IgD-negative memory B cell (primary cell): ENCODE measurements at regions not wholly inside any gene's neighbourhood (a gene's known extent, or its start where the extent isn't known, plus 50 kb on each side); places are given as distances from the start of the nearest gene placed in this dataset.
A peak's percentile ranks its signal among the peaks of the same experiment; 100 is the strongest.

Experiments
- H3K27ac Mint-ChIP-seq, 3 donors: one replicate each; pipeline ENCODE4 v1.8.0; 2020 to 2022; ENCODE audit warnings: mild to moderate bottlenecking in 3 of 3, mixed read lengths in 3 of 3, moderate library complexity in 1 of 3
- H3K27me3 Mint-ChIP-seq: one replicate; pipeline ENCODE4 v1.8.0; 2021; ENCODE audit warnings: mixed read lengths
- H3K36me3 Mint-ChIP-seq: one replicate; pipeline ENCODE4 v1.8.0; 2020; ENCODE audit warnings: mild to moderate bottlenecking, mixed read lengths
- H3K4me1 Mint-ChIP-seq, 3 donors: one replicate each; pipeline ENCODE4 v1.8.0; 2020 to 2022; ENCODE audit warnings: mixed read lengths in 3 of 3, mild to moderate bottlenecking in 1 of 3
- H3K4me3 Mint-ChIP-seq, 4 donors: one replicate each; pipeline ENCODE4 v1.8.0; 2020 to 2022; ENCODE audit warnings: mild to moderate bottlenecking in 4 of 4, mixed read lengths in 4 of 4, moderate library complexity in 3 of 4
- H3K9me3 Mint-ChIP-seq, 3 donors: one replicate each; pipeline ENCODE4 v1.8.0; 2020 to 2021; ENCODE audit warnings: mixed read lengths in 3 of 3, mild to moderate bottlenecking in 1 of 3

DNA sequence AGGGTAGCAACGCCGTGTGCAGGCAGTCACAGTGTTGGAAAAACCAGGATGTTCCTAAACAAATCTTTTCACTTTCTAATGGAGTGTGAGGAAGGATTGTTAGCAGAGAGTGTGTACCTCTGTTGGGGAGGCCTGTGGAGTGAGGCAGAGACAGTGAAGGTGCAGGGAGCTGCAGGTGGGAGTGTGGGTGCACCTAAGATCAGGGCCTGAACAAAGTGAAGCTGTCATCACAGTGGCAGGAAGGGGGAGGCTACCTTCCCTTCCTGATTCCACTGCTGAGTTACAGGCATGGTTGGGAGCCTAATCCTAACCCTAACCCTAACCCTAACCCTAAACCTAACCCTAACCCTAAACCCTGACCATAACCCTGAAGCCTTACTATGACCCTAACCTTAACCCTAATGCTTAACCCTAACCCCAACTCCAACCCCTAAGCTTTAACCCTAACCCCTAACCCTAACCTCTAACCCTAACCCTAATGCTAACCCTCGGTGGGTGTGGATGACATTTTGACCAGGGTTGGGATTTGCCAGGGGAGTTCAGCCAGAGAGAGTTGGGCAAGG is 158.8 kb upstream of the KLF6 start:
- H3K27me3 Mint-ChIP-seq = no peaks in the 10 kb centered on the region
- peaks cover 3% of the 10 kb centered on the region for H3K36me3 Mint-ChIP-seq
- peak overlapping the region in 1 of 3 donors; percentile 13 for H3K27ac Mint-ChIP-seq
- no peak overlapping the region for H3K4me3 Mint-ChIP-seq
- peaks cover 0 to 3% (median 1%) of the 10 kb centered on the region in 3 donors for H3K4me1 Mint-ChIP-seq
- no peaks in the 10 kb centered on the region for H3K9me3 Mint-ChIP-seq

DNA sequence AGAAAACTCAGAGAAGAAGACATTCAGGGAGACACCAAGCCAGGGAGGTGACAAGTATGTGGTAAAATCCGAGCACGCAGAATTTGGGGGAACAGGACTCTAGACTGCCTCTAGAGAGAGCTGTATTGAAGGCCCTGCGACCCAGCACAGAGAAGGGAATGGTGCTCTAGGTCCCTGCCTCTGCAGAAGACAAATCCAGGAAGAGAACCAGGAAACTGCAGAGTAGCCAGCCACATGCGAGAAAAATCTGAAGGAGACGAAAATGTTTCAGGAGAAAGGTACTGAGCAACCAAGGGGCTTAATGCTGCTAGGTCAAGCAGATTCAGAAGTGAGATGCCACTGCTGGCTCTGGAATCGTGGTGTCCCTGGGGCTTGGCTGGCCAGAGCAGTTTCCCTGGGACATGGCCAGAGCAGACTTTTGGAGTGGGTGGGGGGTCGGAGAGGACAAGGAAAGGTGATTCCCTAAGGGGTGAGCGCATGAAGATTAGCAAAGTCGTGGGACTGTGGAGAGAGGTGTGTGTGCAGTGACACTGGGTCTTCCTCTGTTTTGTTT is 158.0 kb upstream of the KLF6 start:
- Mint-ChIP-seq H3K27me3 (no peaks in the 10 kb centered on the region), H3K9me3 (no peaks in the 10 kb centered on the region), H3K27ac (peak overlapping the region in 1 of 3 donors; percentile 13), H3K36me3 (peaks cover 3% of the 10 kb centered on the region), H3K4me1 (peaks cover 0 to 3% (median 0%) of the 10 kb centered on the region in 3 donors), H3K4me3 (no peak overlapping the region)

DNA sequence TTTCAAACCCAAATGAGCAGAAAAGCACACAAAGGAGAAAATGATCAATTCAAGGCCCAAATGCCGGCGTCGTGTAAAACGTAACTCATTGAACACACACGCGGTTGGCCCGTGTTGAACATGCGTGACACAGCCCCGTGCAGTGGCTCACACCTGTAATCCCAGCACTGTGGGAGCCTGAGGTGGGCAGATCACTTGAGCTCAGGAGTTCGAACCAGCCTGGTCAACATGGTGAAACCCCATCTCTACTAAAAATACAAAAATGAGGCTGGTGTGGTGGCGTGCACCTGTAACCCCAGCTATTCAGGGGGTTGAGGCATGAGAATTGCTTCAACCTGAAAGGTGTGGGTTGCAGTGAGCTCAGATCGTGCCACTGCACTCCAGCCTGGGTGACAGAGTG is 156.7 kb upstream of the KLF6 start:
- Mint-ChIP-seq H3K9me3 (no peaks in the 10 kb centered on the region), H3K36me3 (peaks cover 3% of the 10 kb centered on the region), H3K4me1 (peaks cover 0 to 3% (median 0%) of the 10 kb centered on the region in 3 donors), H3K27me3 (peaks cover 2% of the 10 kb centered on the region), H3K4me3 (no peak overlapping the region), H3K27ac (peak overlapping the region in 1 of 3 donors; percentile 80)

DNA sequence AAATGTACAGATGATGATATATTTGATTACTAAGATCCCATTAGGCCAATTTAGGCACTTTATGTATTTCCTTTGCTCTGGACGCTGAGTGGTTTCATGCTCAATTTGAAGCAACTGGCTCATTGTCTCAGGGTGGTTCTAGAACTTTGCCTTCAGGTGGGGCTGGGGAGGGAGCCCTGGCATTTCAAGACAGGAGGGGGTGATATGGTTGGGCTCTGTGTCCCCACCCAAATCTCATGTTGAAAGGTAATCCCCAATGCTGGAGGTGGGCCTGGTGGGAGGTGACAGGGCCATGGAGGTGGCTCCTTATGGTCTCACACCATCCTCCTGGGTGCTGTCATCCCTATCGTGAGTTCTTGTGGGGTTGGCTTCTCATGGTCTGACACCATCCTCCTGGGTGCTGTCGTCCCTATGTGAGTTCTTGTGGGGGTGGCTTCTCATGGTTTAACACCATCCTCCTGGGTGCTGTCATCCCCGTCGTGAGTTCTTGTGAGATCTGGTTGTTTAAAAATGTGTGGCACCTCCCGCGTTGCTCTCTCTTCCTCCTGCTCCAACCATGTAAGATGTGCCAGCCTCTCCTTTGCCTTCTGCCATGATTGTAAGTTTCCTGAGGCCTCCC is 151.5 kb upstream of the KLF6 start:
- H3K4me3 Mint-ChIP-seq = peak overlapping the region in 3 of 4 donors; percentile 24 to 71 (median 28)
- peaks cover 3% of the 10 kb centered on the region for H3K36me3 Mint-ChIP-seq
- H3K9me3 Mint-ChIP-seq = no peaks in the 10 kb centered on the region
- H3K27ac Mint-ChIP-seq = peak overlapping the region in 1 of 3 donors; percentile 96
- peaks cover 2% of the 10 kb centered on the region for H3K27me3 Mint-ChIP-seq
- H3K4me1 Mint-ChIP-seq = peaks cover 12 to 19% (median 17%) of the 10 kb centered on the region in 3 donors

DNA sequence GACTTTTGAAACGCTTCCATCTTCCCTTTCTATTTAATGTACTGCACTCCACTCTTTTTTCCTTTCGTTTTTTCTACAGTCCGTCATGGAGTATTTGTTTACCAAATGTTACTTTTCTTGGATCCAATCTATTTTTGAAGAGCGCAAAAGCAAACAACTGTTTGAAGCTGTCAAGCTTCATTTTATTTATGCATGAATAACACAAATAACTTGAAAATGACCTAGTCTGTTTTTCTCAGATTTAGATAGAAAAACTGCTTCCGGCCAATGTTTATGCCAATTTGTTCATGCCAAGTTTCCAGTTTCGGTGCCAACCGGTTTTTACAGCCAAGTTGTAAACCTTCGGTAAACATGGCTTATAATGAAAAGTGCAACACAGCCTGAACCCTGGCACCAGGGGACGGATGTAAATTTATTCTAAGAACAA is 150.9 kb upstream of the KLF6 start:
- Mint-ChIP-seq H3K36me3 (peaks cover 3% of the 10 kb centered on the region), H3K4me1 (peaks cover 12 to 19% (median 15%) of the 10 kb centered on the region in 3 donors), H3K27ac (peak overlapping the region in 2 of 3 donors; percentile 89 to 96), H3K27me3 (peaks cover 2% of the 10 kb centered on the region), H3K9me3 (no peaks in the 10 kb centered on the region), H3K4me3 (peak overlapping the region in 3 of 4 donors; percentile 43 to 86 (median 77))

DNA sequence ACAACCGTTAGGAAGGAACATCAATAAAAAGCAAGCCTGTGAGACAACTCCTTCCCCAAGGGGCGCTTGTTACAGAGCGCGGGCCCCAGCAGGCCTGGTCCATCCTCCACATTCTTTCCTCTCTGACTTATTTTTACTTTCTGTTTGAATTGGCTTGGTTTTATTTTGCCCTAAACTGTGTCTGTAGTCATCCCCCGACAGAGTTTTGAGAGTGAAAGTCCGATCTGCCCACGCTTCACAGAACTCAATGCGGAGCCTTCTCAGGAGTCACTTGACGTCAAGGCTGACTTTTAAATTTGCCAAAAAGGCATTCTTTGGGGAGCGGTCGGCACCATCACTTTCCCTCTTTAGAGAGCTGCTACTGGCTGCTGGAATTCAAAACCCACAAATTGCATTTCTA is 150.1 kb upstream of the KLF6 start:
- H3K36me3 Mint-ChIP-seq = no peaks in the 10 kb centered on the region
- peaks cover 2% of the 10 kb centered on the region for H3K27me3 Mint-ChIP-seq
- H3K9me3 Mint-ChIP-seq = no peaks in the 10 kb centered on the region
- H3K27ac Mint-ChIP-seq = peak overlapping the region; percentile 6 to 96 (median 89)
- H3K4me3 Mint-ChIP-seq = peak overlapping the region; percentile 43 to 86 (median 79)
- H3K4me1 Mint-ChIP-seq = peaks cover 12 to 19% (median 15%) of the 10 kb centered on the region in 3 donors

DNA sequence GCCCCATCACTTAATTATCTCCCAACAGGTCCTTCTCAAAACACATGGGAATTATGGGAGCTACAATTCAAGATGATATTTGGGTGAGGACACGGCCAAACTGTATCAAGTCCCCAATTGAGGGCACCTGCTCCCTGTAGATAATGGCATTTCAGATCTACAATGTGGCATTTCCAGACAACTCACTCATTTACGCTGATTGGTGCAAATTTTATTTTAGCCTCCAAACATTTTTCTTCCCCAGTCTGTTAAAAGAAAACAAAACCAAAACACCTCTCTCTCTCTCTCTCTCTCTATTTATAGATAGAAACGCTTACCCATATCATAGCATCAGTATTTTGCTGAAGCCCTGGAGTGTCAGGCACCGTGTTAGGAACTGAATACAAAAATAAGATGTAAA is 148.7 kb upstream of the KLF6 start:
- Mint-ChIP-seq H3K4me3 (no peak overlapping the region), H3K9me3 (no peaks in the 10 kb centered on the region), H3K4me1 (peaks cover 12 to 19% (median 15%) of the 10 kb centered on the region in 3 donors), H3K27me3 (peaks cover 2% of the 10 kb centered on the region), H3K27ac (peak overlapping the region in 1 of 3 donors; percentile 48), H3K36me3 (no peaks in the 10 kb centered on the region)

DNA sequence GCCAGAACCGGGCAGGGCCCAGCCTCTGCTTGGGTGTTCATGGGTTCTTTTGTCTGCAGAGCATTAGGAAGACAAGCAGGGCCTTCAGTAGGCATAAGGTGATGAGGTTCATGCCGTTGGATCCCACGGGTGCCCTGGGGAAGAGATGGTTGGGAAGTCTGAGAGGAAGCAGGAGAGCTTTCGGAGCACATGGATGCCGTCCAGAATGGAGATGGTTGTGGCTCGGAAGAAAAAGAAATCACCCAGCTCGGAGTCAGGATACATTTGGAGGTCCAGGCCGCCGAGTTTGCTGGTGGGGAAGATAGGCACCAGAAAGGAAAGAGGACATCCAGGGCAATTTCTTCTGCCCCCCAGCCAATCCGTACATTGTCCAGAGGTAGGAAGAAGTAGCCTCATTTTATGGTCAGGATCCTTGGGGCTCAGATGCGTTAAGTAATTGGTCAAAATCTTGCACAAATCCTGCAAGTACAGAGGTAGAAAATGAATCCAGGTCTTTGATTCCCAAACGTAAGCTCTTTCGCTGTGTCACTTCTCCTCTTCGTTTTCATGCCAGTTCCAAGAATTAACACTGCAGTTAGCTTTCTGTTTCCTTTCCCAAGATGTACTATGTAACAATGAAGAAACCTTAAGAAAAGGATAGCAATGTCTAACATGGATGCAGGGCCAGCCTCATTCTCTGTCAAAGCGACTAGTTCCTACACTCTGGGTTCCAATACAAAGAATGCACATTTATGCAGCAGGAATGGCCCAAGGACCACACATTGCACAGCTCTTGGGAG is 147.8 kb upstream of the KLF6 start:
- Mint-ChIP-seq H3K4me3 (no peak overlapping the region), H3K27ac (peak overlapping the region in 1 of 3 donors; percentile 48), H3K4me1 (peaks cover 12 to 19% (median 15%) of the 10 kb centered on the region in 3 donors), H3K9me3 (no peaks in the 10 kb centered on the region), H3K27me3 (peaks cover 2% of the 10 kb centered on the region), H3K36me3 (peaks cover 1% of the 10 kb centered on the region)

DNA sequence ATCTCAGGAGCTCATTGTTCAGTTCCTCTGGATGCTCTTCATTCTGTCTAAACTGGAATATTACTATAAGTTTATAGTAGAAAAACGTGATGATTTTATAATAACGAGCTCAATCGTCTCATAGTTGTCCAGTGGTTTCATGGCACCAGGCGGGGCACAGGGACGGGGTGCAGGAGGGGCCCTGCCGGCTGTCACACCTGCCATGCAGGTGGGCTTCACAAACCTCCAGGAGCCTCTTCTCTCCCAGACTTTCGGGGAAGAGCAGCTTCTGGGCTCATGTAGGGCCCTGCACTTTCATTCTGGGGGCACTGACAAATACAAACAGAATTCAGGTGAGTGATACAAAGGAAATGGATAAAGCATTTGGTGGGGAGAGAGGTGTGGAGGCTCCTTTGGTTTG is 146.9 kb upstream of the KLF6 start:
- Mint-ChIP-seq H3K27ac (no peak overlapping the region), H3K36me3 (peaks cover 1% of the 10 kb centered on the region), H3K4me3 (no peak overlapping the region), H3K9me3 (no peaks in the 10 kb centered on the region), H3K27me3 (peaks cover 3% of the 10 kb centered on the region), H3K4me1 (peaks cover 12 to 19% (median 15%) of the 10 kb centered on the region in 3 donors)

DNA sequence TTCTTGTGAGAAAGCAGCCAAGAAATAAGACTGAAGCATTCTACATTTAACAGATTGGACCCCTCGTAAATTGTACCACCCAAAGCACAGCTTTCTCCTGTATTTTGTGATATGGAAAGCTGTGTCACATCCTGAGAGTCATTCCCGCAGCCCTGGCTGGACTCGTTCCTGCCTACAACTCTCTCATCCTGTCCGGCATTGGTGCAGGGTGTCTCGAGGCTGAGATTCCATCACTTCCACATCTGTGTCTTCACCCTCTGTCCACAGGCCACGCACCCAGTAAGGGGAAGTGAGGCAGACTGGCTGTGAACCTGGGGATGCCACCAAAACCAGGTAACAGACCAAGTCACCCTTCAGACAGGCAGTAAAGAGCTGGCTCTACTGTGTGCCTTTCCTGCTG is 146.2 kb upstream of the KLF6 start:
- no peaks in the 10 kb centered on the region for H3K9me3 Mint-ChIP-seq
- H3K4me1 Mint-ChIP-seq = peaks cover 12 to 19% (median 14%) of the 10 kb centered on the region in 3 donors
- H3K27ac Mint-ChIP-seq = no peak overlapping the region
- H3K36me3 Mint-ChIP-seq = peaks cover 1% of the 10 kb centered on the region
- no peak overlapping the region for H3K4me3 Mint-ChIP-seq
- peaks cover 1% of the 10 kb centered on the region for H3K27me3 Mint-ChIP-seq

DNA sequence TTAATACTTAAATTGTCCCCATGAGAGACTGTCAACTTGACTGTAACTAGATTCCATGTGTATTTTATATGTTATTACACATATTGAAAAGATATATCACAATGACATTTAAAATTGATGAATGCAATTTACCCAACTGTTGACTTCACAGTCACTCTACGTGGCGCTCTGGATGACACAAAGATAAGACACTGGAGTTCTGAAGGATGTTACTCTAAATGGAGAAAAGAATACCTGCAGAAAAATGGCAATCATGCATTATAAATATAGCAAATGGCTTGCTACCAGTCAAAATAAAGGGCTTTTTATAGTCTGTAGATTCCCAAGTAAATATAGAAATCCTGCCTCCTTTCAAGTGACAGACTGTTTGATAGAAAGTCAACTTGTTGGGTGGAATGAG is 143.6 kb upstream of the KLF6 start:
- no peaks in the 10 kb centered on the region for H3K9me3 Mint-ChIP-seq
- peaks cover 0 to 1% (median 0%) of the 10 kb centered on the region in 3 donors for H3K4me1 Mint-ChIP-seq
- H3K27ac Mint-ChIP-seq = no peak overlapping the region
- H3K36me3 Mint-ChIP-seq = peaks cover 1% of the 10 kb centered on the region
- H3K4me3 Mint-ChIP-seq = no peak overlapping the region
- H3K27me3 Mint-ChIP-seq = peaks cover 1% of the 10 kb centered on the region

DNA sequence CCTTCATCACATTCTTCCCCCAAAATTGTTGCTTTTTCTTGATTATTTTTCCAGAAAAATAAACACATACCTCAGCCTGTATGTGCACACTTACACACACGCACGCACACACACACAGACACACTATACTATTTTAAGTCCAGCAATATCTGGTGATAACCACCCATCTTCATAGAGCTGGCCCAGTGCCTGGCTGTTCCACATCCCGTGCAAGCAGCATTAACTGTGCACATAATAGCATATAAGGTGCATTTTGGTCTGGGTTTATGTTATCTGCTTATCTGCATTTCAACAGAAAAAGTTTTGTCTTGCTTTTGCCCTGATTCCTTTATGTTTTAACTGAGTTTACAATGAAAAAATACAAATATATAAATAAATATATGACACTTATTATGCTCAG is 143.1 kb upstream of the KLF6 start:
- Mint-ChIP-seq H3K4me3 (no peak overlapping the region), H3K36me3 (peaks cover 1% of the 10 kb centered on the region), H3K4me1 (peaks cover 0 to 1% (median 0%) of the 10 kb centered on the region in 3 donors), H3K9me3 (no peaks in the 10 kb centered on the region), H3K27me3 (peaks cover 1% of the 10 kb centered on the region), H3K27ac (no peak overlapping the region)

DNA sequence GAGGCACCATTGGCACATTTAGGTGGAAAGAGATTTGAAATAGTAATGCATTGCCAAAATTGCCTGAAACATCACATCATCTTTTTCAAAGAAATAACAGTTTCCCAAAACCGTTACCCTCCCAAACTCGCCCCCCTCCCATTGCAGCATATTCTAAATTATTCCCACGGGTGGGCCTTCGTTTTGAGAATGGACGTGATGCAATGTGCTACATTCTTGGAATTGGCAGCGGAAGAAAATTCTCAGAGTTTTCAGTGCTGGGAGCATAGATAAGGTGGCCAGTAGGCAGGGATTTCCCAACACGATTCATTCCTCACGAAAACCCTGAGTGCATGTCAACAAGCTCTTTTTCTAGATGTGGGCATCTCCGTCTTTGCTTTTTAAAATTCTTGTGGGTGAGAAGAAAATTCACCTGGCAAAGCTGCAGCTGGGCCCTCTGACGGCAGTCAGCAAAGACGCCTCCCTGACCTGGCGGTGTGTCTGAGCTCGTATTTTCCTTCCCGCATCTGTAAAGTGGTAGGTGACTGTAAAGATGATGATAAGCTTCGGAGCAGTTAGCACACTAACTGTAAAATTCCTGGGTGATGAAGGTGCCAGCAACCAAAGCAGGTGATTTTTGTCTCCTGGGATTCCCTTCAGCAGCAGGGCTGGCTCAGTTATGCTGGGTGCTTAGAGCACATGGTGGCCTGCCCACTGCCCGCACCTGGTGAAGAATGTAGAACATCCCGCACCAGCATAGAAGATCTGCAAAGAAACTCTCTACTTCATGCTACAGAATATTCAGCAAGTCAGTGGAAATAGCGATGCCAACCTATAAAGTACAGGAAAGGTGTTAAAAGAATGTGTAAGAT is 141.9 kb upstream of the KLF6 start:
- Mint-ChIP-seq H3K4me1 (peaks cover 0 to 1% (median 0%) of the 10 kb centered on the region in 3 donors), H3K4me3 (no peak overlapping the region), H3K27ac (no peak overlapping the region), H3K36me3 (peaks cover 1% of the 10 kb centered on the region), H3K9me3 (no peaks in the 10 kb centered on the region), H3K27me3 (peaks cover 3% of the 10 kb centered on the region)

DNA sequence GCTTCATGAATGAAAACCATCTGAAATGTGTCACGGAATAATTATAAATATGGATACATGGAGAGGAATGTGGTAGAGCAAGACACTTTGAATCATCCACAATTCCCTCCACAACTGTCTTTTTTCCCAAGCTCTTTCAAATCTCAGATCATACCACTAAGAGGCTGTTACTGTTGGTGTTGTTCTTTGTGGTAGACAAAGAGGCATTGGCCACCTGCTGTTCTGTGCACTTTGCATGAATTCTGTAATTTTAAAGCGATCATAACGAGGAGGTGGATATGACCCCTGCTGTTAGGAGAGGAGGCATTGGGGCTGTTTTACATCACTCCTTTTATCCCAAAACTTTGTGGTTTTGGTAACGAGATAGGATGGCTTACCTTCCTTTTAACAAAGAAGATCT is 141.2 kb upstream of the KLF6 start:
- Mint-ChIP-seq H3K27me3 (peaks cover 3% of the 10 kb centered on the region), H3K4me1 (peaks cover 0 to 1% (median 0%) of the 10 kb centered on the region in 3 donors), H3K36me3 (peaks cover 1% of the 10 kb centered on the region), H3K9me3 (no peaks in the 10 kb centered on the region), H3K27ac (no peak overlapping the region), H3K4me3 (no peak overlapping the region)
